Progenitor cell of endocrine pancreas (in vitro differentiated cells): ENCODE measurements at regions not wholly inside any gene's neighbourhood (a gene's known extent, or its start where the extent isn't known, plus 50 kb on each side); places are given as distances from the start of the nearest gene placed in this dataset.

Experiments
- DNase-seq: peaks from one replicate; pipeline ENCODE4 v3.0.0; 2021; ENCODE audit warnings: low spot score; ENCODE audit not compliant: unreplicated experiment
- H3K27ac Mint-ChIP-seq: 2 replicates; pipeline ENCODE4 v1.8.0; 2021; ENCODE audit warnings: mild to moderate bottlenecking, moderate library complexity, mixed read lengths
- H3K27me3 Mint-ChIP-seq: 2 replicates; pipeline ENCODE4 v1.8.0; 2021; ENCODE audit warnings: mixed read lengths
- H3K36me3 Mint-ChIP-seq: 2 replicates; pipeline ENCODE4 v1.8.0; 2022; ENCODE audit warnings: mixed read lengths; ENCODE audit not compliant: insufficient read depth
- H3K4me1 Mint-ChIP-seq: 2 replicates; pipeline ENCODE4 v1.8.0; 2021; ENCODE audit warnings: low read depth, mixed read lengths
- H3K4me3 Mint-ChIP-seq: 2 replicates; pipeline ENCODE4 v1.8.0; 2021; ENCODE audit warnings: low read depth, mild to moderate bottlenecking, moderate library complexity, mixed read lengths
- H3K9me3 Mint-ChIP-seq: 2 replicates; pipeline ENCODE4 v1.8.0; 2021; ENCODE audit warnings: low read depth, mixed read lengths
- CTCF ChIP-seq: fragments of 200-600 bp; sonication (generic); IDR thresholded peaks from one replicate; pipeline ENCODE4 v1.5.0; 2021; ENCODE audit warnings: antibody characterized with exemption, mild to moderate bottlenecking; ENCODE audit not compliant: unreplicated experiment

- Mint-ChIP-seq H3K4me1 (peaks cover 16% of the 10 kb centered on the region), H3K36me3 (no peaks in the 10 kb centered on the region), H3K9me3 (peaks cover 3% of the 10 kb centered on the region), H3K27me3 (no peaks in the 10 kb centered on the region), H3K27ac (no peak overlapping the region), H3K4me3 (no peak overlapping the region)
- no peak for DNase-seq
- TF ChIP-seq CTCF, result no peak
Measured at GRCh38 chr6:101286146-101286545, 107.4 kb upstream of the GRIK2 start.

- no peak overlapping the region for H3K27ac Mint-ChIP-seq
- H3K4me3 Mint-ChIP-seq, result no peak overlapping the region
- peaks cover 21% of the 10 kb centered on the region for H3K9me3 Mint-ChIP-seq
- H3K27me3 Mint-ChIP-seq, result no peaks in the 10 kb centered on the region
- DNase-seq, result no peak
- peaks cover 13% of the 10 kb centered on the region for H3K4me1 Mint-ChIP-seq
- H3K36me3 Mint-ChIP-seq, result peaks cover 2% of the 10 kb centered on the region
- no peak for TF ChIP-seq CTCF
Measured at GRCh38 chr6:101290346-101290745, 103.2 kb upstream of the GRIK2 start.

GRCh38 chr6:101294051-101294638, 99.4 kb upstream of the GRIK2 start:
- H3K4me3 Mint-ChIP-seq, result no peak overlapping the region
- H3K4me1 Mint-ChIP-seq, result no peaks in the 10 kb centered on the region
- TF ChIP-seq CTCF, result no peak
- H3K27ac Mint-ChIP-seq, result no peak overlapping the region
- H3K27me3 Mint-ChIP-seq, result no peaks in the 10 kb centered on the region
- peaks cover 21% of the 10 kb centered on the region for H3K9me3 Mint-ChIP-seq
- DNase-seq, result no peak
- H3K36me3 Mint-ChIP-seq, result peaks cover 2% of the 10 kb centered on the region

- Mint-ChIP-seq H3K4me1 (no peaks in the 10 kb centered on the region), H3K9me3 (peaks cover 21% of the 10 kb centered on the region), H3K4me3 (no peak overlapping the region), H3K27ac (no peak overlapping the region), H3K27me3 (no peaks in the 10 kb centered on the region), H3K36me3 (peaks cover 2% of the 10 kb centered on the region)
- TF ChIP-seq CTCF, result no peak
- no peak for DNase-seq
Measured at GRCh38 chr6:101294676-101295075, 98.8 kb upstream of the GRIK2 start.

- no peak overlapping the region for H3K4me3 Mint-ChIP-seq
- H3K4me1 Mint-ChIP-seq, result no peaks in the 10 kb centered on the region
- H3K36me3 Mint-ChIP-seq, result peaks cover 2% of the 10 kb centered on the region
- H3K9me3 Mint-ChIP-seq, result peaks cover 18% of the 10 kb centered on the region
- no peak for DNase-seq
- no peak overlapping the region for H3K27ac Mint-ChIP-seq
- TF ChIP-seq CTCF, result no peak
- H3K27me3 Mint-ChIP-seq, result no peaks in the 10 kb centered on the region
Measured at GRCh38 chr6:101296169-101296960, 97.1 kb upstream of the GRIK2 start.
